ENCODE measurements at regions not wholly inside any gene's neighbourhood (a gene's known extent, or its start where the extent isn't known, plus 50 kb on each side); places are given as distances from the start of the nearest gene placed in this dataset.

GRCh38 chr10:129025787-129026186 is 441.3 kb upstream of the MGMT start:
- no peaks in the 10 kb centered on the region for H3K4me1 Mint-ChIP-seq
- intact Hi-C loops (cut with micrococcal nuclease), result no loop called here
- no peak for DNase-seq
- H3K36me3 Mint-ChIP-seq (ENCODE audit: low read depth), result no peaks in the 10 kb centered on the region
- H3K4me3 Mint-ChIP-seq, result no peak overlapping the region
- peaks cover 7% of the 10 kb centered on the region for H3K27me3 Mint-ChIP-seq
- H3K9me3 Mint-ChIP-seq, result no peaks in the 10 kb centered on the region
- no peak overlapping the region for H3K27ac Mint-ChIP-seq

GRCh38 chr10:129027906-129028305 is 439.1 kb upstream of the MGMT start:
- H3K27ac Mint-ChIP-seq, result no peak overlapping the region
- H3K4me1 Mint-ChIP-seq, result peaks cover 5% of the 10 kb centered on the region
- no peak for DNase-seq
- no peaks in the 10 kb centered on the region for H3K9me3 Mint-ChIP-seq
- H3K4me3 Mint-ChIP-seq, result no peak overlapping the region
- intact Hi-C loops (cut with micrococcal nuclease), result no loop called here
- H3K36me3 Mint-ChIP-seq (ENCODE audit: low read depth), result no peaks in the 10 kb centered on the region
- peaks cover 19% of the 10 kb centered on the region for H3K27me3 Mint-ChIP-seq

GRCh38 chr10:129028451-129028850 is 438.6 kb upstream of the MGMT start:
- no peak overlapping the region for H3K4me3 Mint-ChIP-seq
- no peak overlapping the region for H3K27ac Mint-ChIP-seq
- peaks cover 21% of the 10 kb centered on the region for H3K27me3 Mint-ChIP-seq
- intact Hi-C loops (cut with micrococcal nuclease), result no loop called here
- no peak for DNase-seq
- H3K4me1 Mint-ChIP-seq, result peaks cover 6% of the 10 kb centered on the region
- H3K9me3 Mint-ChIP-seq, result no peaks in the 10 kb centered on the region
- no peaks in the 10 kb centered on the region for H3K36me3 Mint-ChIP-seq (ENCODE audit: low read depth)

GRCh38 chr10:129029051-129029450 is 438.0 kb upstream of the MGMT start:
- no peaks in the 10 kb centered on the region for H3K36me3 Mint-ChIP-seq (ENCODE audit: low read depth)
- intact Hi-C loops (cut with micrococcal nuclease), result no loop called here
- DNase-seq, result no peak
- no peak overlapping the region for H3K4me3 Mint-ChIP-seq
- H3K27me3 Mint-ChIP-seq, result peaks cover 26% of the 10 kb centered on the region
- H3K4me1 Mint-ChIP-seq, result peaks cover 12% of the 10 kb centered on the region
- no peaks in the 10 kb centered on the region for H3K9me3 Mint-ChIP-seq
- no peak overlapping the region for H3K27ac Mint-ChIP-seq

GRCh38 chr10:129029851-129030602 is 437.0 kb upstream of the MGMT start:
- no peaks in the 10 kb centered on the region for H3K36me3 Mint-ChIP-seq (ENCODE audit: low read depth)
- no peak for DNase-seq
- H3K4me3 Mint-ChIP-seq, result no peak overlapping the region
- intact Hi-C loops (cut with micrococcal nuclease), result loop anchor here (5.0 kb wide), 2 partner anchors 437 to 937 kb away; partner anchors contain the start of gene MGMT
- H3K27me3 Mint-ChIP-seq, result peaks cover 26% of the 10 kb centered on the region
- H3K9me3 Mint-ChIP-seq, result no peaks in the 10 kb centered on the region
- peaks cover 14% of the 10 kb centered on the region for H3K4me1 Mint-ChIP-seq
- no peak overlapping the region for H3K27ac Mint-ChIP-seq

- intact Hi-C loops (cut with micrococcal nuclease), result loop anchor here (5.0 kb wide), 2 partner anchors 437 to 937 kb away; partner anchors contain the start of gene MGMT
- Mint-ChIP-seq H3K27ac (no peak overlapping the region), H3K9me3 (no peaks in the 10 kb centered on the region), H3K36me3 (ENCODE audit: low read depth) (no peaks in the 10 kb centered on the region), H3K4me1 (peaks cover 17% of the 10 kb centered on the region), H3K4me3 (no peak overlapping the region), H3K27me3 (peaks cover 26% of the 10 kb centered on the region)
- no peak for DNase-seq
These were observed 436.5 kb upstream of the MGMT start for GRCh38 chr10:129030603-129030895.

- no peak overlapping the region for H3K4me3 Mint-ChIP-seq
- no peaks in the 10 kb centered on the region for H3K36me3 Mint-ChIP-seq (ENCODE audit: low read depth)
- no peaks in the 10 kb centered on the region for H3K9me3 Mint-ChIP-seq
- H3K27ac Mint-ChIP-seq, result no peak overlapping the region
- peak; percentile 87 for DNase-seq
- H3K27me3 Mint-ChIP-seq, result peaks cover 29% of the 10 kb centered on the region
- intact Hi-C loops (cut with micrococcal nuclease), result loop anchor here (1.0 to 5.0 kb wide), 3 partner anchors 436 to 1096 kb away; partner anchors contain the start of gene MGMT
- H3K4me1 Mint-ChIP-seq, result peaks cover 24% of the 10 kb centered on the region
These were observed 435.8 kb upstream of the MGMT start for GRCh38 chr10:129030996-129031843.

- Mint-ChIP-seq H3K4me1 (peaks cover 27% of the 10 kb centered on the region), H3K9me3 (no peaks in the 10 kb centered on the region), H3K27me3 (peaks cover 29% of the 10 kb centered on the region), H3K4me3 (no peak overlapping the region), H3K27ac (no peak overlapping the region), H3K36me3 (ENCODE audit: low read depth) (no peaks in the 10 kb centered on the region)
- DNase-seq, result no peak
- intact Hi-C loops (cut with micrococcal nuclease), result loop anchor here (1.0 to 5.0 kb wide), 3 partner anchors 436 to 1096 kb away; partner anchors contain the start of gene MGMT
These were observed 435.2 kb upstream of the MGMT start for GRCh38 chr10:129031844-129032150.

GRCh38 chr10:129032372-129033313 is 434.4 kb upstream of the MGMT start:
- Mint-ChIP-seq H3K27me3 (peaks cover 27% of the 10 kb centered on the region), H3K9me3 (no peaks in the 10 kb centered on the region), H3K4me1 (peaks cover 34% of the 10 kb centered on the region), H3K27ac (no peak overlapping the region), H3K36me3 (ENCODE audit: low read depth) (no peaks in the 10 kb centered on the region), H3K4me3 (no peak overlapping the region)
- DNase-seq, result no peak
- intact Hi-C loops (cut with micrococcal nuclease), result loop anchor here (5.0 kb wide), 2 partner anchors 435 to 935 kb away; partner anchors contain the start of gene MGMT

- peaks cover 28% of the 10 kb centered on the region for H3K27me3 Mint-ChIP-seq
- H3K27ac Mint-ChIP-seq, result no peak overlapping the region
- peaks cover 39% of the 10 kb centered on the region for H3K4me1 Mint-ChIP-seq
- no peaks in the 10 kb centered on the region for H3K36me3 Mint-ChIP-seq (ENCODE audit: low read depth)
- no peak for DNase-seq
- intact Hi-C loops (cut with micrococcal nuclease), result loop anchor here (5.0 kb wide), 2 partner anchors 434 to 934 kb away; partner anchors contain the start of gene MGMT
- no peak overlapping the region for H3K4me3 Mint-ChIP-seq
- H3K9me3 Mint-ChIP-seq, result no peaks in the 10 kb centered on the region
These were observed 433.7 kb upstream of the MGMT start for GRCh38 chr10:129033340-129033739.

- no peak overlapping the region for H3K27ac Mint-ChIP-seq
- H3K4me3 Mint-ChIP-seq, result no peak overlapping the region
- peaks cover 28% of the 10 kb centered on the region for H3K27me3 Mint-ChIP-seq
- intact Hi-C loops (cut with micrococcal nuclease), result loop anchor here (5.0 kb wide), 2 partner anchors 433 to 933 kb away; partner anchors contain the start of gene MGMT
- DNase-seq, result no peak
- peaks cover 39% of the 10 kb centered on the region for H3K4me1 Mint-ChIP-seq
- no peaks in the 10 kb centered on the region for H3K9me3 Mint-ChIP-seq
- no peaks in the 10 kb centered on the region for H3K36me3 Mint-ChIP-seq (ENCODE audit: low read depth)
These were observed 433.2 kb upstream of the MGMT start for GRCh38 chr10:129033790-129034272.

- H3K4me3 Mint-ChIP-seq, result peak overlapping the region; percentile 81
- peaks cover 39% of the 10 kb centered on the region for H3K27me3 Mint-ChIP-seq
- no peaks in the 10 kb centered on the region for H3K9me3 Mint-ChIP-seq
- peak; percentile 89 for DNase-seq
- no peaks in the 10 kb centered on the region for H3K36me3 Mint-ChIP-seq (ENCODE audit: low read depth)
- peaks cover 45% of the 10 kb centered on the region for H3K4me1 Mint-ChIP-seq
- intact Hi-C loops (cut with micrococcal nuclease), result no loop called here
- peak overlapping the region; percentile 85 for H3K27ac Mint-ChIP-seq
These were observed 431.8 kb upstream of the MGMT start for GRCh38 chr10:129035052-129035827.

- no peak overlapping the region for H3K4me3 Mint-ChIP-seq
- H3K9me3 Mint-ChIP-seq, result no peaks in the 10 kb centered on the region
- H3K27me3 Mint-ChIP-seq, result peaks cover 40% of the 10 kb centered on the region
- no peak overlapping the region for H3K27ac Mint-ChIP-seq
- H3K4me1 Mint-ChIP-seq, result peaks cover 49% of the 10 kb centered on the region
- H3K36me3 Mint-ChIP-seq (ENCODE audit: low read depth), result no peaks in the 10 kb centered on the region
- intact Hi-C loops (cut with micrococcal nuclease), result no loop called here
- DNase-seq, result no peak
These were observed 428.5 kb upstream of the MGMT start for GRCh38 chr10:129038522-129038921.

Data from activated CD4-positive, alpha-beta T cell treated with anti-CD3 and anti-CD28 coated beads, Interleukin-2, amount 10 ng/mL, durations not matched to agents 24 days and 14 days (primary cell).